ENCODE measurements at regions not wholly inside any gene's neighbourhood (a gene's known extent, or its start where the extent isn't known, plus 50 kb on each side); places are given as distances from the start of the nearest gene placed in this dataset.

- Histone ChIP-seq H3K27me3 (no peaks in the 10 kb centered on the region), H3K4me1 (no peaks in the 10 kb centered on the region)
- intact Hi-C loops (cut with DNase I; ENCODE audit: low total_unique reads), result no loop called here
These were observed 421.7 kb downstream of the PCNX1 start for GRCh38 chr14:71328954-71329353.

DNA sequence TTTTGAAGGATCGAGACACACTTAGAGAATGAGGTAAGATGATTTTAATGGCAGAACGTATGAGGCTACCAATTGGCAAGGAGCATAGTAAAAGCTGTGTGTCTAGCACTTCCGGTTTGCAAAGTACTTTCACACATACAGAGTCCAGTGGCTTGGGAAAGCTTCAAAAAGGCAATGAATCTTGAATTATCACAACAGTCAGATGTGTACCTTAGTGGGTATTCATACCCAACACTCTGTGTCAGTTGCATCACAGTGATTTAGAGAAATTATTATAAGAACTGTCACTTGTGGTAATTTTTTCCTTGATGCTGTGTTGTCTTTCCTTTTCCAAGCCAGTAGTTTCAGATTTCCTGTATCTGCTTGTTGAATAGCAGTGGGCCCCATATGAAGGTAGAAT is 424.1 kb downstream of the PCNX1 start:
- Histone ChIP-seq H3K36me3 (no peaks in the 10 kb centered on the region), H3K27ac (no peak overlapping the region), H3K4me3 (no peak overlapping the region), H3K9me3 (no peaks in the 10 kb centered on the region), H3K4me1 (no peaks in the 10 kb centered on the region), H3K27me3 (no peaks in the 10 kb centered on the region)
- no peak for TF ChIP-seq POLR2A (IDR thresholded peaks at IDR 0.05)
- TF ChIP-seq, protein P1, sequence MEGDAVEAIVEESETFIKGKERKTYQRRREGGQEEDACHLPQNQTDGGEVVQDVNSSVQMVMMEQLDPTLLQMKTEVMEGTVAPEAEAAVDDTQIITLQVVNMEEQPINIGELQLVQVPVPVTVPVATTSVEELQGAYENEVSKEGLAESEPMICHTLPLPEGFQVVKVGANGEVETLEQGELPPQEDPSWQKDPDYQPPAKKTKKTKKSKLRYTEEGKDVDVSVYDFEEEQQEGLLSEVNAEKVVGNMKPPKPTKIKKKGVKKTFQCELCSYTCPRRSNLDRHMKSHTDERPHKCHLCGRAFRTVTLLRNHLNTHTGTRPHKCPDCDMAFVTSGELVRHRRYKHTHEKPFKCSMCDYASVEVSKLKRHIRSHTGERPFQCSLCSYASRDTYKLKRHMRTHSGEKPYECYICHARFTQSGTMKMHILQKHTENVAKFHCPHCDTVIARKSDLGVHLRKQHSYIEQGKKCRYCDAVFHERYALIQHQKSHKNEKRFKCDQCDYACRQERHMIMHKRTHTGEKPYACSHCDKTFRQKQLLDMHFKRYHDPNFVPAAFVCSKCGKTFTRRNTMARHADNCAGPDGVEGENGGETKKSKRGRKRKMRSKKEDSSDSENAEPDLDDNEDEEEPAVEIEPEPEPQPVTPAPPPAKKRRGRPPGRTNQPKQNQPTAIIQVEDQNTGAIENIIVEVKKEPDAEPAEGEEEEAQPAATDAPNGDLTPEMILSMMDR (IDR thresholded peaks at IDR 0.05), result no peak
- no peak for DNase-seq
- intact Hi-C loops (cut with DNase I; ENCODE audit: low total_unique reads), result no loop called here

More at GRCh38 chr14:71328954-71329353, 421.7 kb downstream of the PCNX1 start:
- Histone ChIP-seq H3K4me3 (no peak overlapping the region), H3K9me3 (no peaks in the 10 kb centered on the region), H3K36me3 (no peaks in the 10 kb centered on the region), H3K27ac (no peak overlapping the region)
- TF ChIP-seq, protein P1 (IDR thresholded peaks at IDR 0.05), result no peak
- TF ChIP-seq POLR2A (IDR thresholded peaks at IDR 0.05), result no peak
- no peak for DNase-seq

- Histone ChIP-seq H3K27me3 (no peaks in the 10 kb centered on the region), H3K4me3 (no peak overlapping the region), H3K4me1 (no peaks in the 10 kb centered on the region), H3K9me3 (no peaks in the 10 kb centered on the region), H3K36me3 (no peaks in the 10 kb centered on the region), H3K27ac (no peak overlapping the region)
- DNase-seq, result no peak
- intact Hi-C loops (cut with DNase I; ENCODE audit: low total_unique reads), result no loop called here
- no peak for TF ChIP-seq POLR2A (IDR thresholded peaks at IDR 0.05)
- TF ChIP-seq, protein P1 (IDR thresholded peaks at IDR 0.05), result no peak
These were observed 425.2 kb downstream of the PCNX1 start for GRCh38 chr14:71332476-71332875.

DNA sequence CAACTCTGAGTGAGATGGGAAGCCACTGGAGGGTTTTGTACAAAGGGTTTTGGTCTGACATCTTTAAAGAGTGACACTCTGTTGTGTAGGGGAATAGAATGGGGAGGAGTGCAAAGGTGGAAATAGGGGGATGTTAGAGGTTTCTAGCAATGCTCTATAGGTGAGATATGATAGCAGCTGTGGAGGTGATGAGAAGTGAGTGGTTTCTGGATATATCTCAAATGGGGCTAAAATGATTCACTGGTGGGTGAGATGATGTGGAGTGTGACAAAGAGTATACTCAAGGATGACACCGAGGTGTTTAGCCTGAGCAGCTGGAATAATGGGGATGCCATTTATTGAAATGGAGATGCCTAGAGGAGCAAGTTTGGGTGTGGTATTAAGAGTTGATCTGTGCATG is 426.4 kb downstream of the PCNX1 start:
- Histone ChIP-seq H3K9me3 (no peaks in the 10 kb centered on the region), H3K27ac (no peak overlapping the region), H3K4me3 (no peak overlapping the region), H3K36me3 (no peaks in the 10 kb centered on the region), H3K4me1 (no peaks in the 10 kb centered on the region), H3K27me3 (no peaks in the 10 kb centered on the region)
- no peak for TF ChIP-seq POLR2A (IDR thresholded peaks at IDR 0.05)
- TF ChIP-seq, protein P1 (IDR thresholded peaks at IDR 0.05), result no peak
- no peak for DNase-seq
- intact Hi-C loops (cut with DNase I; ENCODE audit: low total_unique reads), result no loop called here

DNA sequence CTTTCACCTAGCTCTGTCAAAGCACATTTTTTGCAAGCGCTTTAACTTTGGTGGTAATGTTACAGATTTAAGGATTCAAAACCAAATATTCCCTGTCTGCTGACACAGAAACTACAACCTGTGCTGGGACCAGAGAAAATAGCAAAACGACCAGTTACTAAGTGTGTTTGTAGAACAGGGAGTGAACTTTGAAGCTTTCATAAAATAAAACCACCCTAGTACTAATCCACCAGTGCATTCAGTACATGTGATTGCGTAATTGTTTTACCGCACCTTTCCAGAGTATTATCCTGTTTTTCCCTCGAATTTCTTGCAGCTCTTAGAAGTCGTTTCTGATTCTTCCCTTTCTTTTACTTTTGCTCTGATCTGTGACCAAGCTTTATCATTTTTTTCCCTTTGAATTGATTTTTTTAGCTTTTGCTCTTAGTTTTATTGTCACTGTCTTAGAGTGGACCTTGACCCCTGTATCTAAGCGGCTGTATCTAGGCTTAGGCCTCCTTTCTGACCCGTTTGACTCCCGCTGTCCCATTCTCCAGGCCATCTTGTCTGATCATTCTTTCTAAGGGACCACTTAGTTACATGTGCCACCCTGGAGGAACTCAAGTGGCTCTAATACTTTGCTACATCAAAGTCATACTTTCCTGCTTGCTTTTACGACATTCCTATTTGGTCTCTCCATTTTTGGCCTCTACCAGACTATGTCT is 429.4 kb downstream of the PCNX1 start:
- H3K27ac ChIP-seq, result no peak overlapping the region
- no peaks in the 10 kb centered on the region for H3K27me3 ChIP-seq
- H3K36me3 ChIP-seq, result no peaks in the 10 kb centered on the region
- DNase-seq, result no peak
- TF ChIP-seq, protein P1 (IDR thresholded peaks at IDR 0.05), result no peak
- no peak for TF ChIP-seq POLR2A (IDR thresholded peaks at IDR 0.05)
- intact Hi-C loops (cut with DNase I; ENCODE audit: low total_unique reads), result no loop called here
- H3K9me3 ChIP-seq, result no peaks in the 10 kb centered on the region
- no peak overlapping the region for H3K4me3 ChIP-seq
- H3K4me1 ChIP-seq, result no peaks in the 10 kb centered on the region

Data from uterus (tissue), 3 donors.